Breast epithelium (tissue), 4 donors: ENCODE measurements at regions not wholly inside any gene's neighbourhood (a gene's known extent, or its start where the extent isn't known, plus 50 kb on each side); places are given as distances from the start of the nearest gene placed in this dataset.

ENCODE experiments used
- DNase-seq, 2 donors: peaks; one replicate each; pipeline ENCODE4 v3.0.0-alpha.2; 2019; ENCODE audit warnings: low spot score in 2 of 2
- H3K27ac ChIP-seq, 2 donors: fragments of 200-600 bp; sonication (generic) in 1 of 2; one replicate each; pipeline ENCODE4 v1.5.1; 2016 to 2019; ENCODE audit warnings: mild to moderate bottlenecking in 1 of 2
- H3K27me3 ChIP-seq, 2 donors: fragments of 200-600 bp; sonication (generic) in 1 of 2; one replicate each; pipeline versions ENCODE4 v1.5.1 to v1.6.0; 2017 to 2019; ENCODE audit warnings: control low read depth in 1 of 2, mild to moderate bottlenecking in 1 of 2
- H3K36me3 ChIP-seq: fragments of 200-600 bp; one replicate; pipeline ENCODE4 v1.5.1; 2019
- H3K4me1 ChIP-seq, 2 donors: fragments of 200-600 bp; sonication (generic); one replicate each; pipeline ENCODE4 v1.5.1; 2016 to 2019; ENCODE audit warnings: control low read depth in 1 of 2
- H3K4me3 ChIP-seq, 3 donors: fragments of 200-600 bp; sonication (generic); 1 replicate in 2 of 3; 2 replicates in 1 of 3; pipeline ENCODE4 v1.5.1; 2016 to 2019; ENCODE audit warnings: mild to moderate bottlenecking in 3 of 3, moderate library complexity in 2 of 3
- H3K9me3 ChIP-seq, 2 donors: fragments of 200-600 bp; sonication (generic) in 1 of 2; one replicate each; pipeline ENCODE4 v1.5.1; 2016 to 2019; ENCODE audit warnings: control low read depth in 1 of 2
- CTCF ChIP-seq, 3 donors: fragments of 450-650 bp; IDR thresholded peaks; one replicate each; pipeline ENCODE4 v1.5.1; 2016 to 2017; ENCODE audit warnings: antibody characterized with exemption in 3 of 3, mild to moderate bottlenecking in 3 of 3, moderate library complexity in 3 of 3
- POLR2A ChIP-seq: fragments of 450-650 bp; IDR thresholded peaks from one replicate; pipeline ENCODE4 v1.6.1; 2016; ENCODE audit warnings: antibody characterized with exemption, mild to moderate bottlenecking, moderate library complexity
- POLR2AphosphoS5 ChIP-seq, 3 donors: sonication (generic); formaldehyde crosslinking; IDR thresholded peaks; one replicate each; pipeline ENCODE4 v1.6.1; 2017; ENCODE audit warnings: antibody characterized with exemption in 3 of 3
- intact Hi-C: fragments of 100-400 bp; cut with DNase I; formaldehyde crosslinking; loops from one replicate; pipeline ENCODE4 v1.15.1; 2023; ENCODE audit warnings: low total_unique reads

GRCh38 chr10:3526727-3527501 lies 258.1 kb downstream of the KLF6 start:
- intact Hi-C loops, result no loop called here
- H3K9me3 ChIP-seq, result no peaks in the 10 kb centered on the region
- no peaks in the 10 kb centered on the region for H3K36me3 ChIP-seq
- no peaks in the 10 kb centered on the region for H3K27me3 ChIP-seq
- H3K4me1 ChIP-seq, result no peaks in the 10 kb centered on the region
- no peak for DNase-seq
- H3K4me3 ChIP-seq, result no peak overlapping the region
- TF ChIP-seq CTCF (IDR thresholded peaks at IDR 0.05) (no peak), POLR2AphosphoS5 (IDR thresholded peaks at IDR 0.05) (no peak), POLR2A (no peak)
- H3K27ac ChIP-seq, result peak overlapping the region; percentile 65 to 69

GRCh38 chr10:3525832-3526449 lies 259.1 kb downstream of the KLF6 start:
- Histone ChIP-seq H3K27me3 (no peaks in the 10 kb centered on the region), H3K36me3 (no peaks in the 10 kb centered on the region), H3K4me3 (no peak overlapping the region), H3K9me3 (no peaks in the 10 kb centered on the region), H3K27ac (peak overlapping the region; percentile 65 to 69), H3K4me1 (no peaks in the 10 kb centered on the region)
- DNase-seq, result no peak
- TF ChIP-seq POLR2A, result no peak
- no peak for TF ChIP-seq CTCF (IDR thresholded peaks at IDR 0.05)
- TF ChIP-seq POLR2AphosphoS5 (IDR thresholded peaks at IDR 0.05), result peak in 1 of 3 donors; percentile 28
- intact Hi-C loops, result no loop called here

- DNase-seq, result no peak
- H3K4me3 ChIP-seq, result no peak overlapping the region
- no peaks in the 10 kb centered on the region for H3K27me3 ChIP-seq
- no peaks in the 10 kb centered on the region for H3K36me3 ChIP-seq
- no peaks in the 10 kb centered on the region for H3K9me3 ChIP-seq
- H3K4me1 ChIP-seq, result no peaks in the 10 kb centered on the region
- no peak for TF ChIP-seq POLR2AphosphoS5 (IDR thresholded peaks at IDR 0.05)
- TF ChIP-seq POLR2A, result no peak
- no peak for TF ChIP-seq CTCF (IDR thresholded peaks at IDR 0.05)
- H3K27ac ChIP-seq, result no peak overlapping the region
- intact Hi-C loops, result no loop called here
These were observed 260.7 kb downstream of the KLF6 start for GRCh38 chr10:3524086-3524960.

GRCh38 chr10:3523309-3524050 lies 261.5 kb downstream of the KLF6 start:
- no peak overlapping the region for H3K4me3 ChIP-seq
- DNase-seq, result no peak
- H3K27me3 ChIP-seq, result no peaks in the 10 kb centered on the region
- no peaks in the 10 kb centered on the region for H3K9me3 ChIP-seq
- no peaks in the 10 kb centered on the region for H3K4me1 ChIP-seq
- H3K27ac ChIP-seq, result no peak overlapping the region
- TF ChIP-seq CTCF (IDR thresholded peaks at IDR 0.05) (no peak), POLR2A (no peak), POLR2AphosphoS5 (IDR thresholded peaks at IDR 0.05) (no peak)
- no peaks in the 10 kb centered on the region for H3K36me3 ChIP-seq
- intact Hi-C loops, result no loop called here
